ENCODE measurements at regions not wholly inside any gene's neighbourhood (a gene's known extent, or its start where the extent isn't known, plus 50 kb on each side); places are given as distances from the start of the nearest gene placed in this dataset.

DNA sequence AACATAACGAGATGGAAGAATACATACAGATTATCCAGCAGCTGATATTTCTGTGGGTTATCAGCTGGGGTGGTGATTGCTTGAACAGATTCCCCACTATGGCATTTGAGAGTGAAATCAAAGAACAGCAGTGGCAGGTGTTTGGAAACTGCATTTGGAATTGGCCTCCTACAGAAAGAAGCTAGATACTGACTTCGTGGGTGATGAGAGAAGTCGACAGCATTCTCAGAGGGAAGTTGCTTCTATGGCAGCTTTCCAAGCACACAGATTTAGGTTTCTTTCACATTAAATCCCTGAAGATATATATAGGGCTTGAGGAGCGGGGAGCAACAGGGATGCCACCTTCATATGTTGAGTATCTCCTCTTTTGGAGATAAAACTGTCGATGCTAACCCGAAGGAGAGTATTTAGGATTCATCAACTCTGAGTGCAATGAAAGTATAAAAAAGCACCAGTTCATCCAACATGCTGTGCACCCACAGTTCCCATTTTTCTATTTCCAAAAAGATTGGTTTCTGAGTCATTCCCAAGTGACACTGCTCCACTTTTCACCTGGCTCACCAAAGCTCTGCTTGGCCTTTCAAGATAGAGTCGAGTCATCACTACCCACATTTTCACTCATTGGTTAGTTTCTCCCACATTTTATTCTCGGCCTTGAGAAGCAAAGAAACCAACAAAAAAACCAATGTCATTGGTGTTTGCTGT is 579.8 kb upstream of the SUCLG2 start:
- TF ChIP-seq ISL1 (CRISPR knock-in tag; IDR thresholded peaks at IDR 0.05) (no peak), ARNTL (CRISPR knock-in tag; IDR thresholded peaks at IDR 0.05; ENCODE audit: borderline replicate concordance, low read depth) (no peak), BACH2 (CRISPR knock-in tag; IDR thresholded peaks at IDR 0.05; ENCODE audit: borderline replicate concordance) (no peak), RARB (CRISPR knock-in tag; IDR thresholded peaks at IDR 0.05) (no peak), TCF4 (CRISPR knock-in tag; IDR thresholded peaks at IDR 0.05; ENCODE audit: borderline replicate concordance) (no peak)
- TF ChIP-seq, protein P1, sequence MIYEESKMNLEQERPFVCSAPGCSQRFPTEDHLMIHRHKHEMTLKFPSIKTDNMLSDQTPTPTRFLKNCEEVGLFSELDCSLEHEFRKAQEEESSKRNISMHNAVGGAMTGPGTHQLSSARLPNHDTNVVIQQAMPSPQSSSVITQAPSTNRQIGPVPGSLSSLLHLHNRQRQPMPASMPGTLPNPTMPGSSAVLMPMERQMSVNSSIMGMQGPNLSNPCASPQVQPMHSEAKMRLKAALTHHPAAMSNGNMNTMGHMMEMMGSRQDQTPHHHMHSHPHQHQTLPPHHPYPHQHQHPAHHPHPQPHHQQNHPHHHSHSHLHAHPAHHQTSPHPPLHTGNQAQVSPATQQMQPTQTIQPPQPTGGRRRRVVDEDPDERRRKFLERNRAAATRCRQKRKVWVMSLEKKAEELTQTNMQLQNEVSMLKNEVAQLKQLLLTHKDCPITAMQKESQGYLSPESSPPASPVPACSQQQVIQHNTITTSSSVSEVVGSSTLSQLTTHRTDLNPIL (CRISPR knock-in tag; IDR thresholded peaks at IDR 0.05; ENCODE audit: low read depth): no peak

Data from SK-N-SH treated with all-trans-retinoic acid at 6 μM for 48 hours (cell line).